Kidney epithelial cell (primary cell): ENCODE measurements at regions not wholly inside any gene's neighbourhood (a gene's known extent, or its start where the extent isn't known, plus 50 kb on each side); places are given as distances from the start of the nearest gene placed in this dataset.

Experiments
- DNase-seq: peaks from one replicate; pipeline ENCODE4 v3.0.0-alpha.2; 2010; ENCODE audit warnings: low read depth
- H3K27me3 ChIP-seq: 2 replicates; pipeline ENCODE4 v1.6.0; 2011; ENCODE audit warnings: low read length; ENCODE audit not compliant: control insufficient read depth, insufficient read depth
- H3K36me3 ChIP-seq: 2 replicates; pipeline ENCODE4 v1.5.1; 2011; ENCODE audit warnings: low read length; ENCODE audit not compliant: control insufficient read depth, insufficient read depth
- H3K4me3 ChIP-seq: 2 replicates; pipeline ENCODE4 v1.5.1; 2011; ENCODE audit warnings: low read depth, mild to moderate bottlenecking, control low read depth, low read length
- CTCF ChIP-seq: IDR thresholded peaks from 2 replicates; pipeline ENCODE4 v1.5.1; 2011; ENCODE audit warnings: mild to moderate bottlenecking, moderate library complexity, low read length, control low read depth, inconsistent platforms; ENCODE audit not compliant: insufficient read depth, poor library complexity, severe bottlenecking

GRCh38 chr9:117787746-117788145, 83.5 kb downstream of the TLR4 start:
- no peaks in the 10 kb centered on the region for H3K27me3 ChIP-seq
- TF ChIP-seq CTCF = no peak
- H3K4me3 ChIP-seq = no peak overlapping the region
- no peak for DNase-seq
- H3K36me3 ChIP-seq = no peaks in the 10 kb centered on the region

- DNase-seq = no peak
- Histone ChIP-seq H3K27me3 (no peaks in the 10 kb centered on the region), H3K4me3 (no peak overlapping the region), H3K36me3 (no peaks in the 10 kb centered on the region)
- no peak for TF ChIP-seq CTCF
Observed at GRCh38 chr9:117795271-117795670, 91.1 kb downstream of the TLR4 start.

GRCh38 chr9:117796681-117797080, 92.5 kb downstream of the TLR4 start:
- DNase-seq = no peak
- TF ChIP-seq CTCF = no peak
- Histone ChIP-seq H3K4me3 (no peak overlapping the region), H3K27me3 (no peaks in the 10 kb centered on the region), H3K36me3 (no peaks in the 10 kb centered on the region)

- no peak for TF ChIP-seq CTCF
- DNase-seq = no peak
- H3K36me3 ChIP-seq = no peaks in the 10 kb centered on the region
- H3K4me3 ChIP-seq = no peak overlapping the region
- no peaks in the 10 kb centered on the region for H3K27me3 ChIP-seq
Observed at GRCh38 chr9:117800389-117800788, 96.2 kb downstream of the TLR4 start.

GRCh38 chr9:117809751-117810150, 105.5 kb downstream of the TLR4 start:
- Histone ChIP-seq H3K36me3 (no peaks in the 10 kb centered on the region), H3K27me3 (no peaks in the 10 kb centered on the region), H3K4me3 (no peak overlapping the region)
- no peak for DNase-seq
- TF ChIP-seq CTCF = no peak

GRCh38 chr9:117815315-117815714, 111.1 kb downstream of the TLR4 start:
- TF ChIP-seq CTCF = no peak
- Histone ChIP-seq H3K36me3 (no peaks in the 10 kb centered on the region), H3K4me3 (no peak overlapping the region), H3K27me3 (no peaks in the 10 kb centered on the region)
- DNase-seq = no peak
